Loucy (cell line): ENCODE measurements at regions not wholly inside any gene's neighbourhood (a gene's known extent, or its start where the extent isn't known, plus 50 kb on each side); places are given as distances from the start of the nearest gene placed in this dataset.

Source experiments
- CTCF ChIP-seq: fragments of 200-600 bp; sonication (generic); conservative IDR thresholded peaks from 2 replicates; pipeline ENCODE4 v1.5.1; 2014; ENCODE audit warnings: mild to moderate bottlenecking, antibody characterized with exemption, low read length
- EZH2phosphoT487 ChIP-seq: fragments of 200-600 bp; IDR thresholded peaks from 2 replicates; pipeline ENCODE4 v1.6.1; 2018; ENCODE audit warnings: antibody characterized with exemption, mild to moderate bottlenecking, moderate library complexity, borderline replicate concordance

GRCh38 chr4:184538023-184538599 lies 63.8 kb upstream of the IRF2 start:
- TF ChIP-seq CTCF (peak; percentile 76), EZH2phosphoT487 (no peak)
